A673 (cell line): ENCODE measurements at regions not wholly inside any gene's neighbourhood (a gene's known extent, or its start where the extent isn't known, plus 50 kb on each side); places are given as distances from the start of the nearest gene placed in this dataset.

ENCODE experiments used
- BruUV-seq: library from RNA; stranded (reverse); fragments of 400-500 nt; replicated peaks from 2 replicates; lab custom pipeline; 2021; lab: Mats Ljungman, UMichigan
- CTCF ChIA-PET: fragments of 300-600 bp; sonication (Branson Sonifier 250); formaldehyde crosslinking; loops from one replicate; lab custom pipeline; 2022; ENCODE audit warnings: antibody characterized with exemption; lab: Charles Lee
- POLR2A ChIA-PET: fragments of 300-600 bp; sonication (Branson Sonifier 250); formaldehyde crosslinking; loops from one replicate; lab custom pipeline; 2022; ENCODE audit warnings: antibody characterized with exemption; ENCODE audit not compliant: low non-redundant PET; lab: Charles Lee
- DNase-seq: peaks from one replicate; pipeline ENCODE4 v3.0.0-alpha.2; 2015; ENCODE audit warnings: low spot score
- H3K27ac ChIP-seq: fragments of 200-600 bp; sonication (generic); 2 replicates; pipeline ENCODE4 v1.5.1; 2016; ENCODE audit warnings: mixed run types, low read depth, mild to moderate bottlenecking, mixed read lengths, antibody characterized with exemption, low read length; ENCODE audit not compliant: poor library complexity, severe bottlenecking
- H3K27me3 ChIP-seq: fragments of 200-600 bp; sonication (generic); replicated peaks from 2 replicates; pipeline ENCODE4 v1.6.1; 2017; ENCODE audit warnings: mixed run types, low read depth, mild to moderate bottlenecking, mixed read lengths, antibody characterized with exemption, low read length; ENCODE audit not compliant: insufficient read depth, poor library complexity
- H3K36me3 ChIP-seq: fragments of 200-600 bp; sonication (generic); 2 replicates; pipeline ENCODE4 v1.6.1; 2016; ENCODE audit warnings: mixed run types, mild to moderate bottlenecking, mixed read lengths, antibody characterized with exemption, low read length; ENCODE audit not compliant: insufficient read depth, poor library complexity, severe bottlenecking
- H3K4me1 ChIP-seq: fragments of 200-600 bp; sonication (generic); 2 replicates; pipeline ENCODE4 v1.6.1; 2017; ENCODE audit warnings: mixed run types, mild to moderate bottlenecking, mixed read lengths, antibody characterized with exemption, low read length; ENCODE audit not compliant: insufficient read depth, poor library complexity, severe bottlenecking
- H3K4me3 ChIP-seq: fragments of 200-600 bp; sonication (generic); 2 replicates; pipeline ENCODE4 v1.5.1; 2016; ENCODE audit warnings: low read depth, mixed run types, mild to moderate bottlenecking, mixed read lengths, low read length; ENCODE audit not compliant: poor library complexity, severe bottlenecking
- H3K9me3 ChIP-seq: fragments of 200-600 bp; sonication (generic); 2 replicates; pipeline ENCODE4 v1.6.1; 2016; ENCODE audit warnings: mixed run types, low read depth, mild to moderate bottlenecking, mixed read lengths, antibody characterized with exemption, low read length; ENCODE audit not compliant: poor library complexity, severe bottlenecking
- EZH2 ChIP-seq: fragments of 200-600 bp; sonication (generic); IDR thresholded peaks from 2 replicates; pipeline ENCODE4 v1.6.1; 2017; ENCODE audit warnings: borderline replicate concordance, low read depth, mild to moderate bottlenecking, mixed read lengths, antibody characterized with exemption, low read length; ENCODE audit not compliant: poor library complexity, severe bottlenecking
- intact Hi-C: fragments of 100-400 bp; cut with micrococcal nuclease; formaldehyde crosslinking; loops from one replicate; pipeline ENCODE4 v1.10.0; 2022; ENCODE audit not compliant: unreplicated experiment
- TF ChIP-seq, protein P1 (sequence below): fragments of 300-800, 200-600 bp; sonication (generic); conservative IDR thresholded peaks from 2 replicates; pipeline ENCODE4 v1.5.1; 2017; ENCODE audit warnings: low read depth, mild to moderate bottlenecking, antibody characterized with exemption, low read length, moderate library complexity, mixed read lengths

DNA sequence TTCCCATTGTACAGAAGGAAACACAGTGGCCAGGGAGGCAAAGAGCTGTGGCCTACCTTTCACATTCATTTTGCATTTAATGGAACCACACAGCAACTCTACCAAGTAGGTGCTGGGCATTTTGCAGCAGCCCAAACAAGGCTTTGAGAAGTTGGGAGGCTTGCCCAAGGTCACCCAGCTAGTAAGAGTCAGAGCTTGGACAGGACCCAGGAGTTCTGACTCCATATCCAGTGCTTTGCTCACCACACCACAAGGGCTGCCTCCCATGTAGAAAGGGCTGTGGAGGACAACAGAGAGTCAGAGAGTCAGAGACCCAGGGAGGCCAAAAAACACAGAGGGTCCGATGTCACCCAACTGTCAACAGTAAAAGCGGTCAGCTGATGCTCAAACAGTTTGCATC lies 400.2 kb downstream of the BCL11B start:
- Histone ChIP-seq H3K4me3 (no peak overlapping the region), H3K27me3 (no peaks in the 10 kb centered on the region), H3K4me1 (no peaks in the 10 kb centered on the region), H3K27ac (no peak overlapping the region), H3K36me3 (no peaks in the 10 kb centered on the region), H3K9me3 (no peaks in the 10 kb centered on the region)
- intact Hi-C loops, result no loop called here
- TF ChIP-seq, protein P1, sequence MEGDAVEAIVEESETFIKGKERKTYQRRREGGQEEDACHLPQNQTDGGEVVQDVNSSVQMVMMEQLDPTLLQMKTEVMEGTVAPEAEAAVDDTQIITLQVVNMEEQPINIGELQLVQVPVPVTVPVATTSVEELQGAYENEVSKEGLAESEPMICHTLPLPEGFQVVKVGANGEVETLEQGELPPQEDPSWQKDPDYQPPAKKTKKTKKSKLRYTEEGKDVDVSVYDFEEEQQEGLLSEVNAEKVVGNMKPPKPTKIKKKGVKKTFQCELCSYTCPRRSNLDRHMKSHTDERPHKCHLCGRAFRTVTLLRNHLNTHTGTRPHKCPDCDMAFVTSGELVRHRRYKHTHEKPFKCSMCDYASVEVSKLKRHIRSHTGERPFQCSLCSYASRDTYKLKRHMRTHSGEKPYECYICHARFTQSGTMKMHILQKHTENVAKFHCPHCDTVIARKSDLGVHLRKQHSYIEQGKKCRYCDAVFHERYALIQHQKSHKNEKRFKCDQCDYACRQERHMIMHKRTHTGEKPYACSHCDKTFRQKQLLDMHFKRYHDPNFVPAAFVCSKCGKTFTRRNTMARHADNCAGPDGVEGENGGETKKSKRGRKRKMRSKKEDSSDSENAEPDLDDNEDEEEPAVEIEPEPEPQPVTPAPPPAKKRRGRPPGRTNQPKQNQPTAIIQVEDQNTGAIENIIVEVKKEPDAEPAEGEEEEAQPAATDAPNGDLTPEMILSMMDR, result no peak
- no peak for TF ChIP-seq EZH2
- DNase-seq, result no peak
- POLR2A ChIA-PET, result no interaction called here
- CTCF ChIA-PET, result no interaction called here
- no TSS peak for BruUV-seq

DNA sequence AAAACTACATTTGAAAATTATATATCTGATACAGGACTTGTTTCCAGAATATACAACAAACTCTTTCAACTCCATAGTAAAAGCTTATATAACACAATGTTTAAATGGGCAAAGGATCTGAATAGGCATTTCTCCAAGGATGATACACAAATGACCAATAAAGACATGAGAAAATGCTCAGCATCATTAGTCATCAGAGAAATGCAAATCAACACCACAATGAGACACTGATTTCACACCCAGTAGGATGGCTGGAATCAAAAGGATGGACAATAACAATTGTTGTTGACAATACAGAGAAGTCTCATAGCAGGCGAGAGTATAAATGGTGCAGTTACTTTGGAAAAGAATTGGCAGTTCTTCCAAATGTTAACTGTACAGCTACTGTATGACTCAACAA lies 394.9 kb downstream of the BCL11B start:
- no peak overlapping the region for H3K4me3 ChIP-seq
- H3K27me3 ChIP-seq, result no peaks in the 10 kb centered on the region
- BruUV-seq, result no TSS peak
- no peaks in the 10 kb centered on the region for H3K4me1 ChIP-seq
- no peak overlapping the region for H3K27ac ChIP-seq
- CTCF ChIA-PET, result no interaction called here
- intact Hi-C loops, result no loop called here
- no peaks in the 10 kb centered on the region for H3K9me3 ChIP-seq
- no peak for TF ChIP-seq EZH2
- TF ChIP-seq, protein P1, result no peak
- no peak for DNase-seq
- no peaks in the 10 kb centered on the region for H3K36me3 ChIP-seq
- POLR2A ChIA-PET, result no interaction called here

DNA sequence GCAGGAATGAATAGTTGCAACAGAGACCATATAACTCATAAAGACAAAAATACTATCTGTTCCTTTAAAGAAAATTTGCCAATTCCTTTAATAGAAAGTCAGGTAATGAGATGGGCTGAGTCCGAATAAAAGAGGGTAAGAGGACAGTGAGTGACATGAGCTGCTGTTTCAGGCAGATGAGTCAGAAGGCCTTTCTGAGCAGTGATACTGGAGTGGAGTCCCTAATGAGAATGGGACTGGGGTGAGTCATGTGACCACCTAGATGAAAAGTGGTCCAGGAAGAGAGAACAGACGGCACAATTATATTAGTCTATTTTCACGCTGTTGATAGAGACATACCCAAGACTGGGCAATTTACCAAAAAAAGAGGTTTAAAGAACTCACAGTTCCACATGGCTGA lies 393.7 kb downstream of the BCL11B start:
- H3K9me3 ChIP-seq, result no peaks in the 10 kb centered on the region
- BruUV-seq, result no TSS peak
- no peaks in the 10 kb centered on the region for H3K36me3 ChIP-seq
- TF ChIP-seq, protein P1, result no peak
- TF ChIP-seq EZH2, result no peak
- intact Hi-C loops, result no loop called here
- POLR2A ChIA-PET, result no interaction called here
- no peak overlapping the region for H3K27ac ChIP-seq
- H3K4me3 ChIP-seq, result no peak overlapping the region
- CTCF ChIA-PET, result no interaction called here
- no peak for DNase-seq
- no peaks in the 10 kb centered on the region for H3K27me3 ChIP-seq
- H3K4me1 ChIP-seq, result no peaks in the 10 kb centered on the region
